ENCODE measurements at regions not wholly inside any gene's neighbourhood (a gene's known extent, or its start where the extent isn't known, plus 50 kb on each side); places are given as distances from the start of the nearest gene placed in this dataset.

DNA sequence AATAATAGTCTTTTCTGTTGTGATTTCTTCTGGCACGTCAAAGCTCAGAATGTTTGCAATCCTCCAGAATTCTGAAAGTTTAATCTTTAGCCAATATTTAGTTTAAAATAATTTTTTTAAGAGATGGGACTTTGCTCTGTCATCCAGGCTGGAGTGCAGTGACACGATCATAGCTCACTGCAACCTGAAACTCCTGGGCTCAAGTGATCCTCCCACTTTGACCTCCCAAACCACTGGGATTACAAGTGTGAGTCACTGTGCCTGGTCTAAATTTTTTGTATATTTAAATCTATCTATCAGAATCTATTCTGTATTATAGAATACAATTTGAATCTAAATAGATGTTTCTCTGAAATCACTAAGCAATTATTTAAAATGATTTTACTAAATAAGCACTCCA is 572.7 kb downstream of the VRK1 start:
- Histone ChIP-seq H3K4me1 (no peaks in the 10 kb centered on the region), H3K27me3 (no peaks in the 10 kb centered on the region), H3K36me3 (no peaks in the 10 kb centered on the region), H3K27ac (no peak overlapping the region), H3K9ac (no peak overlapping the region), H3K4me3 (no peak overlapping the region), H3K4me2 (no peak overlapping the region), H3K9me3 (no peaks in the 10 kb centered on the region), H4K20me1 (no peaks in the 10 kb centered on the region)
- no peak for TF ChIP-seq Cebpa-rat (IDR thresholded peaks at IDR 0.05)

DNA sequence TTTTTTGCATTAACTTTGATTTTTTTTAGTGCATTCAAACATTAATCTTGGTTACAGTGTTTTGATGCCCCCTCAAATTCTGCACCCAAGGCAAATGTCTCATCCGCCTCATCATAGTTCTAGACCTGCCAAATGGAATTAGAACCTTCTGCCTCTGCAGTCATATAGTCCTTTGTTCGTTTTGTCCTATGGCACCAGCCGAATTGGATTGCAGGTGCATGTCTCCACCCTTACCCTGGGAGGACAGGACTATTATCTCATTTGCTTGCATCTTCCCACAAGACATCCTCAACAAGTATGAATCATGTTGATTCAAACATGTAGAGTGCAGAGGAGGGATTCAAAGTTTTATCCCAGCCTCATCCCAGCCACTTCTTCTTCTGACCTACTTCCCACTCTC is 579.1 kb downstream of the VRK1 start:
- Histone ChIP-seq H3K27me3 (no peaks in the 10 kb centered on the region), H3K36me3 (no peaks in the 10 kb centered on the region), H4K20me1 (no peaks in the 10 kb centered on the region), H3K4me3 (no peak overlapping the region), H3K4me2 (no peak overlapping the region), H3K9me3 (no peaks in the 10 kb centered on the region), H3K27ac (no peak overlapping the region), H3K9ac (no peak overlapping the region), H3K4me1 (no peaks in the 10 kb centered on the region)
- TF ChIP-seq Cebpa-rat (IDR thresholded peaks at IDR 0.05): no peak

DNA sequence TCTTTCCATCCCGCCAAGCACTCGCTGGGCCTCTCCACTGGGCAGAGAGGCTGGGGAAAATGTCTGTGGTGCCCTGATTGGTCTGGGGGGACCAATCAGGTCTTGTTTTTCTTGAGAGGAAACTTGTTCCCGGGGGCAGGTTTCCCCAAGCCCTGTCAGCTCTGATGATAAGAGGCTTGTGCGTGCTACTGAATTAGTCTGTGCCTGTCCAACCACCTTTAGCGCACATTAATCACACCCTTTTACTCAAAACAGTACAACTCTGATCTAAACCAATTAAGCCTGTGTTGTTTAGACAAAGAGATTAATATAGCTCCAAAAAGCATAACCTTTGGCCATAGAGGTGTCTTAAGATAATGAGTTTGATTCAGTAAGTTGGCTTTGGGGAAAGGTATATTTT is 580.4 kb downstream of the VRK1 start:
- no peak for TF ChIP-seq Cebpa-rat (IDR thresholded peaks at IDR 0.05)
- H3K9me3 ChIP-seq: no peaks in the 10 kb centered on the region
- H3K36me3 ChIP-seq: no peaks in the 10 kb centered on the region
- H3K4me1 ChIP-seq: no peaks in the 10 kb centered on the region
- no peak overlapping the region for H3K4me2 ChIP-seq
- H3K9ac ChIP-seq: no peak overlapping the region
- H3K27ac ChIP-seq: no peak overlapping the region
- H4K20me1 ChIP-seq: no peaks in the 10 kb centered on the region
- no peaks in the 10 kb centered on the region for H3K27me3 ChIP-seq
- no peak overlapping the region for H3K4me3 ChIP-seq

DNA sequence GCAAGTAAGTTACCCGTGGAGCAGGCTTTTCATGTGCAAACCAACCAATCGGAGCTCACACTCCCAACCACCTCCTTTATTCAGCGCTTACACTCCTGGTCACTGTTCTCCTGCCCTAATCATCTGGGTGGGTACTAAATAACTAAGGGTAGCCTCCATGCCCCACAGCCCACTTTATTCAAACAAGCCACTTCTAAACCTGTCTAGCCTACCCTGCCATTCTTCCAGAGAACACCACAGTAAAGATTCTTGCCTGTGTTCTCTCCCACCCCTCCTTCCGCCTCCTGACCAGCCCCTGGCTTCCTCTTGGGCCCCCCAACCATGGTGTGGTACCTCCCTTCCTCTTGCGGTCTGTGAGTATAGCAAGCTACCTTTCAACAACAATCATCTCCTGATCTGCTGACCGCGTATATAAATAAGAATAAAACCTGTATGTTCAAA is 581.9 kb downstream of the VRK1 start:
- Histone ChIP-seq H3K36me3 (no peaks in the 10 kb centered on the region), H3K27me3 (no peaks in the 10 kb centered on the region), H4K20me1 (no peaks in the 10 kb centered on the region), H3K9me3 (no peaks in the 10 kb centered on the region), H3K4me1 (no peaks in the 10 kb centered on the region), H3K4me2 (no peak overlapping the region), H3K4me3 (no peak overlapping the region), H3K27ac (no peak overlapping the region), H3K9ac (no peak overlapping the region)
- TF ChIP-seq Cebpa-rat (IDR thresholded peaks at IDR 0.05): no peak

DNA sequence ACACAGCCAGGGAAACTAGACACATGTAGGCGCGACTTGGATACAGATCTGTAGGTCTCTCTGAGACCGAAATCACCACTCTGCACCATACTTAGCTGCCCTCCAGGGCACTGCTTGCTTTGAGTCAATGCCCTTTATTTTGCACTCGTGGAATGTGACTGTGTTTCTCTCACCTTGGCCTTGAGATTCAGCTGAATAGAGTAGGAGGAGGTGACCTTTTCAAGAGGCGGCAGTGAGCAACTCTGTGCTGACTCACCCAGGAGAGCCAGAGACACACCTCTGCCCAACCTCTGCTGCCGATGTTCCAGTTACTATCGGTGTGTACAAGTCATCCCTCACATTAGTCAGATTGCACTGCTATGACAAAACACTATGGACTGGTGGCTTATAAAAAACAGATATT is 583.4 kb downstream of the VRK1 start:
- H3K4me3 ChIP-seq: no peak overlapping the region
- no peak for TF ChIP-seq Cebpa-rat (IDR thresholded peaks at IDR 0.05)
- no peaks in the 10 kb centered on the region for H3K4me1 ChIP-seq
- no peaks in the 10 kb centered on the region for H4K20me1 ChIP-seq
- H3K4me2 ChIP-seq: no peak overlapping the region
- H3K9ac ChIP-seq: no peak overlapping the region
- no peaks in the 10 kb centered on the region for H3K9me3 ChIP-seq
- H3K27ac ChIP-seq: no peak overlapping the region
- no peaks in the 10 kb centered on the region for H3K36me3 ChIP-seq
- H3K27me3 ChIP-seq: no peaks in the 10 kb centered on the region

DNA sequence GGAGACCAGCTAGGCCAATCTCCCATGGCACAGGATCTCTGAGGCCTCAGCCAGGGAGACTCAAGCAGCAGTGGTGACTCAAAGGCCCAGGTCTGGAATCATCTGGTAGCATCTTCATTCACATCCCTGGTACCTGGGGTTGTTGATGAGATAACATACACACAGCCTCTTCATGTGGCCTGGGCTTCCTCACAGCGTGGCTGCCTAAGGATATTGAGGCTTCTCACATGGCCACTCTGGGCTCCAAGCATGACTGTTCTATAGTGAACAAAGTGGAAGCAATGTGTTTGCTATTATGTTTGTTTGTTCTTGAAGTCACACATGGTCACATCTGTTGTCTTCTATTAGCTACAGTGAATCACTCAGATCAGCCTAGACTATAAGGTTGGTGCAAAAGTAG is 584.1 kb downstream of the VRK1 start:
- no peak overlapping the region for H3K27ac ChIP-seq
- H3K4me1 ChIP-seq: no peaks in the 10 kb centered on the region
- no peak overlapping the region for H3K4me2 ChIP-seq
- no peaks in the 10 kb centered on the region for H3K9me3 ChIP-seq
- no peak overlapping the region for H3K4me3 ChIP-seq
- no peak overlapping the region for H3K9ac ChIP-seq
- H3K27me3 ChIP-seq: no peaks in the 10 kb centered on the region
- no peaks in the 10 kb centered on the region for H3K36me3 ChIP-seq
- no peaks in the 10 kb centered on the region for H4K20me1 ChIP-seq
- no peak for TF ChIP-seq Cebpa-rat (IDR thresholded peaks at IDR 0.05)

DNA sequence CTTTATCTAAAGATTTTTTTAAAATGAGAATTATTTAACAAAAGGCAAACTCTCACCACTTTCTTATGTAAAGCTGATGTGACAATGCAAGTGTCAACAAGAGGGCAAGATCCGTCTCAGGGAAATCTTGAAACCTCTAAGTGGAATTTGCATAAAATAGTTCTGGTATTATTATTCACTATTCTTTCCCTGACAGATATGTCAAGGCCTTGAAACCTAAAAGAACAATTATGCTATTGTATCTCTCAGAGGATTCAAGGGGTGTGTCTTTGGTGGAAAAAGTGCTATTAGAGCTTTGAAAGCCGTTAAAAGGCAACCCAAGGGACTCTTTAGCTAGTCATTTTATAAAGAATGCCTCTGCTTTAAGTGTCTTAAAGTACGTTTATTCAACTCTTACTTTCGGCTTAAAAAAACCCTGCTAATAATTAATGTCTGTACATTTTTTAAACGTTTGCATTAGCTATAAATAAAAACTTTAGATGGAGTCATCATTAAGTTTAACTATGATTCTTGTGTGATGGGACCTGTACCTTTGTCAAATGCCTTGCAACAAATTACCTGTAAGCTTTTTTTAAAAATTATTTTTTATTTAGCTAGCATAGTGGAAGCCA is 585.5 kb downstream of the VRK1 start:
- H4K20me1 ChIP-seq: no peaks in the 10 kb centered on the region
- no peak overlapping the region for H3K4me3 ChIP-seq
- H3K36me3 ChIP-seq: no peaks in the 10 kb centered on the region
- no peak overlapping the region for H3K27ac ChIP-seq
- TF ChIP-seq Cebpa-rat (IDR thresholded peaks at IDR 0.05): no peak
- no peaks in the 10 kb centered on the region for H3K4me1 ChIP-seq
- no peak overlapping the region for H3K9ac ChIP-seq
- H3K9me3 ChIP-seq: no peaks in the 10 kb centered on the region
- no peak overlapping the region for H3K4me2 ChIP-seq
- no peaks in the 10 kb centered on the region for H3K27me3 ChIP-seq

DNA sequence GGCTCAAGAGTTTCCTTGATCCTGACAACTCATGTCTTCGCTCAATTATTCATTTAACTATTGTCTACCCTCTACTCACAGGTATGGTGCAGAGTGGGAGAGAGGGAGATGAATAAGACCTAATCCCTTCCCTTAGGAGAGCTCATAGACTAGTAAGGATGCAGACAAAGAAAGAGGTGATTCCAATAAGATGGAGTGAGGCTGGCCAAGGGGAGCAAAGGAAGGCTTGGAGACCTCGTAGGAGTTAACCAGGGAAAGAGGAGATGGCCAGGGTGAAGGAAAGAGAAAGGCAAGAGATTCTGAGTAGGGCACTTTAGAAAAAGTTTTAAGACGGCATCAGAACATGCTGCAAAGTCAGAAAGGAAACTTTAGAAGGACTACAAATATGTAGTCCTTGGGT is 588.5 kb downstream of the VRK1 start:
- H3K4me1 ChIP-seq: no peaks in the 10 kb centered on the region

DNA sequence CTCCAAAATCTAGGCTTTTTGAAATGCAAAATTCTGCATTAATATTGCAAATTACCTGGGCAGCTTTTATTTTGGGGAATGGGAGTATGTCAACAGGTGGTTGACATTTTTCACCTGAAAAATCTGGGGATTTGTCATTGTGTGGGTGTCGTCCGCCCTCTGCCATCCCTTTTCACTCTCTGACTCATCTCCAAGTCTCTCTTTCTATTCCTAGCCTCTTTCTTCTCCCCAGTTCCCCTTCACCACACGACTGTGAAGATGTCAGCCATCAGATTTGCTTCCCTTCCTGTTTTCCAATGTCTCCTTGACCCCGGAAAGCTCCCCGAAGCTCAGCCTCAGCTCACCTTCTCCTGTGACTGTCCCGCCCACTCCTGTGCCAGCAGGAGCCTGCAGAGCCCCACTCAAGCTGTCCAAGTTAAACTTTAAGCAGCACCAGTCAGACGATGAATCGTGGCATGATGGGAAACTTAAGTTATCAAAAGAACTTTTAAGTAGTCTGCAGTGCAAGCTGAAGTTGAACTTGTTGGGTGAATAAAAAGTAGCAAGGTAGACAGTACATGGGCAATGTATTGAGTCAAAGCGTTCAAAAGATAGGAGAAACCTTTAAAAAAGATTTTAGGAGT is 590.2 kb downstream of the VRK1 start:
- Histone ChIP-seq H3K4me3 (no peak overlapping the region), H3K9me3 (no peaks in the 10 kb centered on the region), H3K9ac (no peak overlapping the region), H3K36me3 (no peaks in the 10 kb centered on the region), H3K27ac (no peak overlapping the region), H3K27me3 (no peaks in the 10 kb centered on the region), H3K4me2 (no peak overlapping the region), H3K4me1 (no peaks in the 10 kb centered on the region), H4K20me1 (no peaks in the 10 kb centered on the region)
- no peak for TF ChIP-seq Cebpa-rat (IDR thresholded peaks at IDR 0.05)

More for the DNA sequence above, 588.5 kb downstream of the VRK1 start:
- Histone ChIP-seq H3K9me3 (no peaks in the 10 kb centered on the region), H3K9ac (no peak overlapping the region), H3K4me3 (no peak overlapping the region), H3K27me3 (no peaks in the 10 kb centered on the region), H3K36me3 (no peaks in the 10 kb centered on the region), H3K4me2 (no peak overlapping the region), H4K20me1 (no peaks in the 10 kb centered on the region), H3K27ac (no peak overlapping the region)
- no peak for TF ChIP-seq Cebpa-rat (IDR thresholded peaks at IDR 0.05)

DNA sequence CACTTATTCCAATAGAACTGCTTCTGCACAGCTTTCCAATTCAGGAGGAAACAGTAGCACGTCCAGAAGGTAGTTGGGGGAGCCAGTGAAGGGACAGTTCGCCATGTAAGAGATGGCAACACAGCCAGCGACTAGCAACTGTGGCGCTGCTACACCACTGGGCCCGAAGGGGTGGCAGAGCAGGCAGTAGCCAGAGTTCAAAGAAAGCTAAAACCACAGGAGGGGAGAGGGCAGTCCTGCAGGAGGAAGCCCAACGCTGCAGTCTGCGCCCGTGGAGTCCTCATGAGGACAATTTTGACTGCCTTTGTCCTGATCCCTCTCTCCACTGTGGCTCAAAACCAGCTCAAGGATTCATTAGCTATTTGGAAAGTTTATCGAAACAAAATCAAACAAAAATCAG is 591.2 kb downstream of the VRK1 start:
- H3K36me3 ChIP-seq: no peaks in the 10 kb centered on the region
- no peak overlapping the region for H3K4me2 ChIP-seq
- TF ChIP-seq Cebpa-rat (IDR thresholded peaks at IDR 0.05): no peak
- no peaks in the 10 kb centered on the region for H4K20me1 ChIP-seq
- H3K9ac ChIP-seq: no peak overlapping the region
- no peak overlapping the region for H3K27ac ChIP-seq
- H3K9me3 ChIP-seq: no peaks in the 10 kb centered on the region
- no peak overlapping the region for H3K4me3 ChIP-seq
- H3K4me1 ChIP-seq: no peaks in the 10 kb centered on the region
- H3K27me3 ChIP-seq: no peaks in the 10 kb centered on the region

Measured in BLaER1 (cell line).